Mesothelial cell of epicardium (in vitro differentiated cells): ENCODE measurements at regions not wholly inside any gene's neighbourhood (a gene's known extent, or its start where the extent isn't known, plus 50 kb on each side); places are given as distances from the start of the nearest gene placed in this dataset.

Experiments
- DNase-seq, 2 experiments: peaks; one replicate each; pipeline ENCODE4 v3.0.0; 2021; ENCODE audit warnings: low spot score in 2 of 2; ENCODE audit not compliant: unreplicated experiment in 2 of 2
- H3K27ac Mint-ChIP-seq: 2 replicates; pipeline ENCODE4 v1.8.0; 2021; ENCODE audit warnings: mixed read lengths
- H3K27me3 Mint-ChIP-seq: 2 replicates; pipeline ENCODE4 v1.8.0; 2021; ENCODE audit warnings: low read depth, mixed read lengths
- H3K36me3 Mint-ChIP-seq: 2 replicates; pipeline ENCODE4 v1.8.0; 2021; ENCODE audit warnings: mixed read lengths
- H3K4me1 Mint-ChIP-seq: 2 replicates; pipeline ENCODE4 v1.8.0; 2021; ENCODE audit warnings: mixed read lengths
- H3K4me3 Mint-ChIP-seq: 2 replicates; pipeline ENCODE4 v1.8.0; 2021; ENCODE audit warnings: mild to moderate bottlenecking, moderate library complexity, mixed read lengths
- H3K9me3 Mint-ChIP-seq: 2 replicates; pipeline ENCODE4 v1.8.0; 2021; ENCODE audit warnings: mixed read lengths
- TF ChIP-seq, protein P1 (sequence below): fragments of 200-600 bp; sonication (generic); IDR thresholded peaks from one replicate; pipeline ENCODE4 v1.5.0; 2021; ENCODE audit warnings: antibody characterized with exemption; ENCODE audit not compliant: unreplicated experiment

DNA sequence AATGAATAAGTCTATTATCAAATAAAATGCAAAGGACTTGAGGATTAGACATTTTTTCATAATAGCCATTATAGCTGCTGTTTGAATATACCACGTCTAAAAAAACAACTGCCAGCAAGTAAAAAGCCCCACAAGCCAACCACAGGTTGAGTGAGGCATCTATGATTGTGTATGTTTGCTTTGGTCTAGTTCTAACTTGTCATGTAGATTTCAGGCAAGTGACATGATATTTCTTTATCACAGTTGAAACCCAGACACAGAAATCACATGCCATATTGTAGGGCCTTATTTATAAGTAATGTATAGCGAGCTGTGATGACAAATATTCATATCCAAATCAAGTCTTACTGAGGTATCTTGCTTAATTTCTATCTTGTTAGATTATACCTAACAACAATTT lies 225.8 kb downstream of the EMP1 start:
- H3K4me3 Mint-ChIP-seq: no peak overlapping the region
- no peak overlapping the region for H3K27ac Mint-ChIP-seq
- no peak for DNase-seq
- TF ChIP-seq, protein P1, sequence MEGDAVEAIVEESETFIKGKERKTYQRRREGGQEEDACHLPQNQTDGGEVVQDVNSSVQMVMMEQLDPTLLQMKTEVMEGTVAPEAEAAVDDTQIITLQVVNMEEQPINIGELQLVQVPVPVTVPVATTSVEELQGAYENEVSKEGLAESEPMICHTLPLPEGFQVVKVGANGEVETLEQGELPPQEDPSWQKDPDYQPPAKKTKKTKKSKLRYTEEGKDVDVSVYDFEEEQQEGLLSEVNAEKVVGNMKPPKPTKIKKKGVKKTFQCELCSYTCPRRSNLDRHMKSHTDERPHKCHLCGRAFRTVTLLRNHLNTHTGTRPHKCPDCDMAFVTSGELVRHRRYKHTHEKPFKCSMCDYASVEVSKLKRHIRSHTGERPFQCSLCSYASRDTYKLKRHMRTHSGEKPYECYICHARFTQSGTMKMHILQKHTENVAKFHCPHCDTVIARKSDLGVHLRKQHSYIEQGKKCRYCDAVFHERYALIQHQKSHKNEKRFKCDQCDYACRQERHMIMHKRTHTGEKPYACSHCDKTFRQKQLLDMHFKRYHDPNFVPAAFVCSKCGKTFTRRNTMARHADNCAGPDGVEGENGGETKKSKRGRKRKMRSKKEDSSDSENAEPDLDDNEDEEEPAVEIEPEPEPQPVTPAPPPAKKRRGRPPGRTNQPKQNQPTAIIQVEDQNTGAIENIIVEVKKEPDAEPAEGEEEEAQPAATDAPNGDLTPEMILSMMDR: no peak
- no peaks in the 10 kb centered on the region for H3K36me3 Mint-ChIP-seq
- H3K9me3 Mint-ChIP-seq: peaks cover 2% of the 10 kb centered on the region
- peaks cover 13% of the 10 kb centered on the region for H3K27me3 Mint-ChIP-seq
- H3K4me1 Mint-ChIP-seq: no peaks in the 10 kb centered on the region

DNA sequence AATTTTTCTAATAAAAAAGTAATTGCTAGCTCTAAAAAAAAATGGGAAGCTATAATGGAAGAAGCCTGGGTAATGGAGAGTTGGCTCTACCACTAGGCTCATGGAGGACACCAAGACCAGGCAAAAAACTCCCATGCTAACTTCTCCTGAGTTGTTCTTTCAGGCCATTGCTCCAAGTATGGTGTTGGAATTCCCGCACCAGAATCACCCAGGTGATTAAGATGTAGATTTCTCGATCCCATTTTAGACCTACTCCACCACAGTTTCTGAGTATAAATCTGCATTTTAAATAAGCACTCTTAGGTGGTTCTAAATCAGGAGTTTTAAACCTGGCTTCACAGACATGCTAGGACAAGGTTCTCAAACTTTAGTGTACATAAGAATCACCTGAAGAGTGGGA lies 221.0 kb downstream of the EMP1 start:
- H3K4me1 Mint-ChIP-seq: no peaks in the 10 kb centered on the region
- no peaks in the 10 kb centered on the region for H3K36me3 Mint-ChIP-seq
- DNase-seq: no peak
- no peak overlapping the region for H3K27ac Mint-ChIP-seq
- peaks cover 32% of the 10 kb centered on the region for H3K27me3 Mint-ChIP-seq
- TF ChIP-seq, protein P1: no peak
- peaks cover 6% of the 10 kb centered on the region for H3K9me3 Mint-ChIP-seq
- H3K4me3 Mint-ChIP-seq: no peak overlapping the region

DNA sequence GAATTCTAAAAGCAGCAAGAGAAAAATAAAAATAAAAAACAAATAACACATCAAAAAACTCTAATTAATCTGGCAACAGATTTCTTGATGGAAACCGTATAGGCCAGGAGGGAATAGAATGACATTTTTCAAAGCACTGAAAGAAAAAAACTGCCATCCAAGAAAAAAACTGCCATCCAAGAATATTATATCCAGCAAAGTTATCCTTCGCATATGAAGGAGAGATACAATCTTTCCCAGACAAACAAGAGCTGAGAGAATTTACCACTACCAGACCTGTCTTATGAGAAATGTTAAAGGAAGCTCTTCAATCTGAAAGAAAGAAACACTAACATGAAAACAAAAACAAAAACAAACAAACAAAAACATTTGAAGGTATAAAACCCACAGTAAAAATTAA lies 214.8 kb downstream of the EMP1 start:
- Mint-ChIP-seq H3K36me3 (peaks cover 8% of the 10 kb centered on the region), H3K27me3 (peaks cover 16% of the 10 kb centered on the region), H3K4me1 (no peaks in the 10 kb centered on the region), H3K4me3 (no peak overlapping the region), H3K27ac (no peak overlapping the region), H3K9me3 (peaks cover 28% of the 10 kb centered on the region)
- TF ChIP-seq, protein P1: no peak
- DNase-seq: no peak

DNA sequence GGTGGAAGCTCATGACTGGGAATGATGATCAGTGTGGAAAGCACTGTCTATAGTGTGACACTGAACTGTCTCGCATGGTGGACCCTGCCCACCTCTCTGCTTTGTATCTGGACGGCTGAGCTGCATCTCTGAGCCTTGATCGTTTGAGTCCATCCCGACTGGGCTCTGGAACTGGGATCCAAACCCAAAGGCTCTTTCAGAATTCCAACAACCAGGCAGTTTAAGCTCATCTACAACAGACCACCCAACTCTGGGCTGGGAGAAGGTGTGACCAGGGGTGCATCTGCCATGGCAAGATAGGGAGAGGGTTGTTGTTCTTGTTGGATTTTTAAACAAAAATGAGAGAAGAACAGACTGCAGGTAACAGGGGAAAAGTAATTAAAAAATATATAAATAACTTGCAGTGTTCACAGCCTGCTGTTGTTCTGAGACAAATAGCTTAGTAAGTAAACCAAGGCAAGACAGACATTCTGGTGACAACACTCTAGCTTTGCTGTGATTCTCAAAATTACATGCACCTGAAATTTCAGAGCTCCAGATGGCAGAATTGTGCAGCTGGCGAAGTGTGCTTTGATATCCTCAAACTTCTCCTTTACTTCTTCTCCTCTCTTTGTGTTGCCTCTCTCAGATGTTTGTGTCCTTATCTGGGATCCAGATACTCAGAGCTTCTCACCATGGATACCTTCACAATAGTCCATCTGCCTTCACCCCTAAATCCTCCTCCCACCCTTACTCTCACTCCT lies 209.6 kb downstream of the EMP1 start:
- H3K27ac Mint-ChIP-seq: no peak overlapping the region
- peaks cover 20% of the 10 kb centered on the region for H3K4me1 Mint-ChIP-seq

DNA sequence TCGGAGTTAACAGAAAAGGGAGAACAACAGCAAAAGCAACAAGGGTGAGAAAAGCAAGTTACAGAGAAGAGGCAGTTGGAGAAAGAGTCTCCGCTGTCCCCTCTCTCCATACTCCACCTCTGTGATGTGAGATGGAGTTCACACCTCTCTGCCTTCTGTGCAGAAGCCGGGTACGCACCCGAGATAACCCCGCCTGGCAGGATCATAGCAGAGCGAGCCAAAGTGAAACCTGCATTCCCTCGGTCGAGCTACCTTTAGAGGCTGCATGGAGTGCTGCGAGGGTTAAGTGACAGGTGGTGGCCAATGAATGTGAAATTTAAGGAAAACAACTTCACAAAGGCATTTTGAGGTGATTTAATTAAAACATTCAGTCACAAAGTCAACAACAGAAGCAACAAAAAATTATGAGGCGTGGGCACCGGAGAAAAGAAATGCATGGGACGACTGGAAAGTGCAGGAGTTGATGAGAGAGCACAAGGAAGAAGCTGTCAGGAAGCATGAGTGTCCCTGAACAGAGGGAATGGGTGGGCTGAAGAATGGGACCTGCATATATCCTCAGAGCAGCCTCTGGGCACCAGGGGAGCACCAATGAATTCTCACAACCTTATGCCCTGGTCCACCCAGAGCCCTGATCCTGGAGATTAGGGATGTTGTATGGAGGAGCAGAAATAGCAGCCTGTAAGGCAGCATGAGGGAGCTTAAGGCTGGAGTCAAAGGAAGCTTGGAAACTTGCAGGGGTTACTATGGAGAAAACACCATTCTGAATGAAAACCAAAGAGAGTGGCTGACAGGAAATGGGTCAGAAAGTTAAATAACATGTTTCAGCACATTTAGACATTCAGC lies 208.3 kb downstream of the EMP1 start:
- no peaks in the 10 kb centered on the region for H3K36me3 Mint-ChIP-seq
- no peak for DNase-seq
- TF ChIP-seq, protein P1: no peak

More for the DNA sequence above, 209.6 kb downstream of the EMP1 start:
- no peak for DNase-seq
- no peak overlapping the region for H3K4me3 Mint-ChIP-seq
- H3K36me3 Mint-ChIP-seq: peaks cover 5% of the 10 kb centered on the region
- peaks cover 8% of the 10 kb centered on the region for H3K9me3 Mint-ChIP-seq
- H3K27me3 Mint-ChIP-seq: peaks cover 15% of the 10 kb centered on the region
- TF ChIP-seq, protein P1: no peak

More for the DNA sequence above, 208.3 kb downstream of the EMP1 start:
- no peak overlapping the region for H3K4me3 Mint-ChIP-seq
- H3K27me3 Mint-ChIP-seq: peaks cover 15% of the 10 kb centered on the region
- H3K9me3 Mint-ChIP-seq: no peaks in the 10 kb centered on the region
- H3K27ac Mint-ChIP-seq: no peak overlapping the region
- peaks cover 20% of the 10 kb centered on the region for H3K4me1 Mint-ChIP-seq
